ENCODE measurements at regions not wholly inside any gene's neighbourhood (a gene's known extent, or its start where the extent isn't known, plus 50 kb on each side); places are given as distances from the start of the nearest gene placed in this dataset.

DNA sequence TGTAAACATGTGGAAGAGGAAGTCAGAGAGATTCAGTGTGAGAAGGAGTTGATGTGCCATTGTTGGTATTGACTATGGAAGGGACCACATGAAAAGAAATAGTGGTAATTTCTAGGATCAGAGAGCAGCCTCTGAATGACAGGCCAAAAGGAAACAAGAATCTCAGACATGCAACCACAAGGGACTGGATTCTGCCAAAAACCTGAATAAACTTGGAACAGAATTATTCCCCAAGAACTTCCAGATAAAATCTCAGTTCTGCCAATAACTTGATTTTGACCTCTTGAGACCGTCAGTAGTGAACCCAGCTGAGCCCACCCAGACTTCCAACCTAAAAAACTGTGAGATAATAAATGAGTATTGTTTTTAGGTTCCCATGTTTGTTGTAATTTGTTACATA lies 653.6 kb upstream of the NR3C2 start:
- no peaks in the 10 kb centered on the region for H3K27me3 ChIP-seq (replicated peaks in 1 of 4; ENCODE audit: control insufficient read depth in 3 of 4, extremely low read depth in 1 of 4, insufficient read depth in 3 of 4, low read length in 3 of 4)
- H2BK12ac ChIP-seq (ENCODE audit: low read depth, low read length): no peak overlapping the region
- WGBS, 2 experiments (ENCODE audit: extremely low coverage in 1 of 2, insufficient coverage in 1 of 2, insufficient read length in 1 of 2, insufficient replicate concordance in 2 of 2, low coverage in 1 of 2, low lambda C conversion rate in 2 of 2, missing lambda C conversion rate in 1 of 2): 90% methylated on average over 1 of the region's 1 CpG; no CpG with 5 or more reads in 1 of the 2 experiments
- H3K18ac ChIP-seq (ENCODE audit: extremely low read depth, low read length): no peak overlapping the region
- H3K79me1 ChIP-seq (ENCODE audit: low read depth, low read length): no peaks in the 10 kb centered on the region
- no peak overlapping the region for H3K27ac ChIP-seq (ENCODE audit: low read depth, low read length)
- no peak overlapping the region for H3K4me3 ChIP-seq (ENCODE audit: extremely low read depth in 1 of 4, insufficient read depth in 2 of 4, low read depth in 3 of 4, low read length in 4 of 4)
- H2AK5ac ChIP-seq (ENCODE audit: low read depth, low read length): no peak overlapping the region
- no peak overlapping the region for H4K8ac ChIP-seq (ENCODE audit: extremely low read depth, insufficient read depth, low read length)
- H2BK15ac ChIP-seq (ENCODE audit: low read length): no peak overlapping the region
- ChIA-PET CTCF (ENCODE audit: partially characterized antibody) (no interaction called here), POLR2A (ENCODE audit: partially characterized antibody) (no interaction called here)
- no peak overlapping the region for H2BK20ac ChIP-seq (ENCODE audit: low read length)
- H4K91ac ChIP-seq (replicated peaks; ENCODE audit: insufficient read length, low read length): no peak overlapping the region
- H3K14ac ChIP-seq (ENCODE audit: insufficient read length): no peak overlapping the region
- H3K9me3 ChIP-seq (ENCODE audit: insufficient read depth in 2 of 2, low read depth in 1 of 2, low read length in 1 of 2): peaks cover 11 to 16% of the 10 kb centered on the region in 2 experiments
- DNase-seq (ENCODE audit: low read depth in 1 of 2, low spot score in 2 of 2) (no peak), FAIRE-seq (no peak)
- H4K20me1 ChIP-seq (replicated peaks in 1 of 2; ENCODE audit: control insufficient read depth in 1 of 2, insufficient read depth in 2 of 2, low read length in 2 of 2): no peaks in the 10 kb centered on the region
- no peak overlapping the region for H3K56ac ChIP-seq (replicated peaks; ENCODE audit: insufficient read length, low read depth, low read length)
- H2BK120ac ChIP-seq (replicated peaks; ENCODE audit: low read depth, low read length): no peak overlapping the region
- H3K79me2 ChIP-seq (ENCODE audit: control insufficient read depth in 1 of 2, insufficient read depth in 2 of 2, low read length in 2 of 2): no peaks in the 10 kb centered on the region
- no peak overlapping the region for H2AFZ ChIP-seq (ENCODE audit: low read length)
- no peak overlapping the region for H3K9ac ChIP-seq (replicated peaks in 1 of 4; ENCODE audit: extremely low read depth in 1 of 4, low read depth in 3 of 4, low read length in 3 of 4)
- H3K4me2 ChIP-seq (ENCODE audit: insufficient read depth in 1 of 2, low read depth in 2 of 2, low read length in 2 of 2): no peak overlapping the region
- H3K23me2 ChIP-seq (ENCODE audit: low read depth, low read length): no peaks in the 10 kb centered on the region
- no peak overlapping the region for H3K23ac ChIP-seq (ENCODE audit: insufficient read length)
- no peak overlapping the region for H2BK5ac ChIP-seq (ENCODE audit: low read depth, low read length)
- H3K4me1 ChIP-seq (replicated peaks in 1 of 4; ENCODE audit: control insufficient read depth in 3 of 4, insufficient read depth in 4 of 4, low read length in 3 of 4): no peaks in the 10 kb centered on the region
- H3K4ac ChIP-seq (replicated peaks; ENCODE audit: insufficient read length, low read depth, low read length): no peak overlapping the region
- H4K5ac ChIP-seq (ENCODE audit: insufficient read length, low read depth, low read length): no peak overlapping the region
- no peaks in the 10 kb centered on the region for H3K36me3 ChIP-seq (ENCODE audit: control insufficient read depth in 2 of 4, insufficient read depth in 4 of 4, low read length in 3 of 4)
- TF ChIP-seq, protein P1, sequence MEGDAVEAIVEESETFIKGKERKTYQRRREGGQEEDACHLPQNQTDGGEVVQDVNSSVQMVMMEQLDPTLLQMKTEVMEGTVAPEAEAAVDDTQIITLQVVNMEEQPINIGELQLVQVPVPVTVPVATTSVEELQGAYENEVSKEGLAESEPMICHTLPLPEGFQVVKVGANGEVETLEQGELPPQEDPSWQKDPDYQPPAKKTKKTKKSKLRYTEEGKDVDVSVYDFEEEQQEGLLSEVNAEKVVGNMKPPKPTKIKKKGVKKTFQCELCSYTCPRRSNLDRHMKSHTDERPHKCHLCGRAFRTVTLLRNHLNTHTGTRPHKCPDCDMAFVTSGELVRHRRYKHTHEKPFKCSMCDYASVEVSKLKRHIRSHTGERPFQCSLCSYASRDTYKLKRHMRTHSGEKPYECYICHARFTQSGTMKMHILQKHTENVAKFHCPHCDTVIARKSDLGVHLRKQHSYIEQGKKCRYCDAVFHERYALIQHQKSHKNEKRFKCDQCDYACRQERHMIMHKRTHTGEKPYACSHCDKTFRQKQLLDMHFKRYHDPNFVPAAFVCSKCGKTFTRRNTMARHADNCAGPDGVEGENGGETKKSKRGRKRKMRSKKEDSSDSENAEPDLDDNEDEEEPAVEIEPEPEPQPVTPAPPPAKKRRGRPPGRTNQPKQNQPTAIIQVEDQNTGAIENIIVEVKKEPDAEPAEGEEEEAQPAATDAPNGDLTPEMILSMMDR (IDR thresholded peaks at IDR 0.05; ENCODE audit: control extremely low read depth in 1 of 3, insufficient read depth in 1 of 3, low read depth in 1 of 3, low read length in 3 of 3): no peak
- TF ChIP-seq RBBP5 (IDR thresholded peaks at IDR 0.05; ENCODE audit: borderline replicate concordance, low read depth, low read length) (no peak), CBX5 (IDR thresholded peaks at IDR 0.05; ENCODE audit: low read depth, low read length) (no peak), SIRT6 (IDR thresholded peaks at IDR 0.05; ENCODE audit: low read length) (no peak), PHF8 (conservative IDR thresholded peaks at IDR 0.05; ENCODE audit: low read depth, low read length) (no peak)

Data from H1 (cell line).